IMR-90 (cell line): ENCODE measurements at regions not wholly inside any gene's neighbourhood (a gene's known extent, or its start where the extent isn't known, plus 50 kb on each side); places are given as distances from the start of the nearest gene placed in this dataset.

Source experiments
- ATAC-seq: fragments of 200-7000 bp; cut with Tn5 transposase; 2 replicates; pipeline ENCODE4 v1.9.1; 2020; ENCODE audit warnings: low read depth, mild to moderate bottlenecking, moderate library complexity
- BruUV-seq: library from RNA; stranded (reverse); fragments of 400-500 nt; replicated peaks from 2 replicates; lab custom pipeline; 2021; lab: Mats Ljungman, UMichigan
- CTCF ChIA-PET: fragments of 300-600 bp; formaldehyde crosslinking; extraction: SDS; loops from one replicate; lab custom pipeline; 2021; ENCODE audit warnings: antibody characterized with exemption; lab: Yijun Ruan, JAX
- POLR2A ChIA-PET: fragments of 300-600 bp; sonication (Branson Sonifier 250); formaldehyde crosslinking; loops from one replicate; lab custom pipeline; 2022; ENCODE audit warnings: antibody characterized with exemption; ENCODE audit not compliant: unreplicated experiment; lab: Charles Lee
- DNase-seq: peaks from one replicate; pipeline ENCODE4 v3.0.0; 2013
- H2AFZ ChIP-seq: replicated peaks from 2 replicates; pipeline ENCODE3; 2013; ENCODE audit warnings: low read length, mild to moderate bottlenecking; ENCODE audit not compliant: poor library complexity
- H2AK5ac ChIP-seq: 2 replicates; pipeline ENCODE4 v1.6.1; 2013; ENCODE audit warnings: low read depth, low read length, inconsistent platforms
- H2AK9ac ChIP-seq: replicated peaks from 2 replicates; pipeline ENCODE3; 2013; ENCODE audit warnings: mild to moderate bottlenecking, low read depth, low read length, moderate library complexity; ENCODE audit not compliant: poor library complexity
- H2BK120ac ChIP-seq: 2 replicates; pipeline ENCODE4 v1.6.1; 2013; ENCODE audit warnings: low read depth, low read length, inconsistent platforms
- H2BK15ac ChIP-seq: 3 replicates; pipeline ENCODE4 v1.6.1; 2013; ENCODE audit warnings: low read depth, low read length, inconsistent platforms
- H2BK20ac ChIP-seq: 2 replicates; pipeline ENCODE4 v1.6.1; 2013; ENCODE audit warnings: low read depth, mild to moderate bottlenecking, inconsistent platforms, low read length, moderate library complexity
- H2BK5ac ChIP-seq: 2 replicates; pipeline ENCODE4 v1.6.1; 2013; ENCODE audit warnings: mild to moderate bottlenecking, low read depth, low read length, inconsistent platforms; ENCODE audit not compliant: poor library complexity, severe bottlenecking
- H3K14ac ChIP-seq: replicated peaks from 2 replicates; pipeline ENCODE4 v1.6.1; 2013; ENCODE audit warnings: low read depth, low read length, inconsistent platforms
- H3K18ac ChIP-seq: 2 replicates; pipeline ENCODE4 v1.6.1; 2013; ENCODE audit warnings: low read depth, low read length, control low read depth
- H3K23ac ChIP-seq: 2 replicates; pipeline ENCODE4 v1.6.1; 2013; ENCODE audit warnings: low read depth, low read length, inconsistent platforms
- H3K27ac ChIP-seq: 2 replicates; pipeline ENCODE4 v1.5.1; 2013; ENCODE audit warnings: mild to moderate bottlenecking, control low read depth, low read length; ENCODE audit not compliant: insufficient read depth
- H3K27me3 ChIP-seq: 2 replicates; pipeline ENCODE4 v1.6.1; 2013; ENCODE audit warnings: low read length; ENCODE audit not compliant: control insufficient read depth, insufficient read depth
- H3K36me3 ChIP-seq: 2 replicates; pipeline ENCODE4 v1.6.1; 2013; ENCODE audit warnings: low read length, mixed read lengths; ENCODE audit not compliant: control insufficient read depth, insufficient read depth
- H3K4ac ChIP-seq: 2 replicates; pipeline ENCODE4 v1.6.1; 2013; ENCODE audit warnings: low read depth, low read length, inconsistent platforms
- H3K4me1 ChIP-seq: 2 replicates; pipeline ENCODE4 v1.6.1; 2013; ENCODE audit warnings: low read length, mixed read lengths; ENCODE audit not compliant: control insufficient read depth, insufficient read depth
- H3K4me2 ChIP-seq: 2 replicates; pipeline ENCODE4 v1.6.1; 2013; ENCODE audit warnings: low read depth, mild to moderate bottlenecking, control low read depth, low read length, moderate library complexity
- H3K4me3 ChIP-seq: 2 replicates; pipeline ENCODE4 v1.5.1; 2013; ENCODE audit warnings: low read depth, mild to moderate bottlenecking, control low read depth, low read length, moderate library complexity; ENCODE audit not compliant: insufficient read depth
- H3K56ac ChIP-seq: 2 replicates; pipeline ENCODE4 v1.6.1; 2013; ENCODE audit warnings: low read length, inconsistent platforms; ENCODE audit not compliant: insufficient read depth; ENCODE audit errors: extremely low read depth
- H3K79me1 ChIP-seq, 2 experiments: 2 replicates each; pipeline ENCODE4 v1.6.1; 2013; ENCODE audit warnings: low read length in 2 of 2, inconsistent platforms in 1 of 2, low read depth in 1 of 2
- H3K9ac ChIP-seq: 2 replicates; pipeline ENCODE4 v1.6.1; 2013; ENCODE audit warnings: low read depth, low read length, control low read depth
- H3K9me1 ChIP-seq: 2 replicates; pipeline ENCODE4 v1.6.1; 2013; ENCODE audit warnings: low read length, inconsistent platforms; ENCODE audit not compliant: insufficient read depth
- H3K9me3 ChIP-seq: 2 replicates; pipeline ENCODE4 v1.6.1; 2013; ENCODE audit warnings: low read length; ENCODE audit not compliant: control insufficient read depth, insufficient read depth
- H4K20me1 ChIP-seq: 2 replicates; pipeline ENCODE4 v1.6.1; 2013; ENCODE audit warnings: low read length, inconsistent platforms; ENCODE audit not compliant: insufficient read depth
- H4K5ac ChIP-seq: 2 replicates; pipeline ENCODE4 v1.6.1; 2013; ENCODE audit warnings: mild to moderate bottlenecking, low read depth, low read length, control low read depth
- H4K8ac ChIP-seq, 2 experiments: 2 replicates each; pipeline ENCODE4 v1.6.1; 2013; ENCODE audit warnings: low read depth in 2 of 2, low read length in 2 of 2, control low read depth in 1 of 2, inconsistent platforms in 1 of 2
- H4K91ac ChIP-seq: 2 replicates; pipeline ENCODE4 v1.6.1; 2013; ENCODE audit warnings: low read depth, low read length, inconsistent platforms; ENCODE audit not compliant: insufficient read depth
- BHLHE40 ChIP-seq: fragments of 150-350 bp; IDR thresholded peaks from 2 replicates; pipeline ENCODE4 v1.6.1; 2016; ENCODE audit warnings: mild to moderate bottlenecking, low read depth, low read length
- CEBPB ChIP-seq: IDR thresholded peaks from 2 replicates; pipeline ENCODE4 v1.6.1; 2012; ENCODE audit warnings: low read depth, low read length, improper control_type of control experiment
- CHD1 ChIP-seq: IDR thresholded peaks from 2 replicates; pipeline ENCODE4 v1.6.1; 2012; ENCODE audit warnings: low read depth, low read length, improper control_type of control experiment
- FOS ChIP-seq: fragments of 150-350 bp; IDR thresholded peaks from 2 replicates; pipeline ENCODE4 v1.6.1; 2016; ENCODE audit warnings: low read depth, low read length
- MAFK ChIP-seq: IDR thresholded peaks from 2 replicates; pipeline ENCODE4 v1.6.1; 2012; ENCODE audit warnings: low read depth, low read length, improper control_type of control experiment
- MAZ ChIP-seq: IDR thresholded peaks from 2 replicates; pipeline ENCODE4 v1.6.1; 2012; ENCODE audit warnings: low read depth, mild to moderate bottlenecking, low read length, improper control_type of control experiment, moderate library complexity, borderline replicate concordance
- MXI1 ChIP-seq: IDR thresholded peaks from 2 replicates; pipeline ENCODE4 v1.6.1; 2012; ENCODE audit warnings: low read depth, mild to moderate bottlenecking, low read length, moderate library complexity, borderline replicate concordance
- NFE2L2 ChIP-seq: fragments of 150-350 bp; IDR thresholded peaks from 2 replicates; pipeline ENCODE4 v1.6.1; 2016; ENCODE audit warnings: low read depth, mild to moderate bottlenecking, low read length
- POLR2A ChIP-seq: IDR thresholded peaks from 2 replicates; pipeline ENCODE4 v1.6.1; 2012; ENCODE audit warnings: mild to moderate bottlenecking, low read depth, low read length
- RAD21 ChIP-seq: IDR thresholded peaks from 2 replicates; pipeline ENCODE4 v1.6.1; 2012; ENCODE audit warnings: low read length, improper control_type of control experiment
- RCOR1 ChIP-seq: IDR thresholded peaks from 2 replicates; pipeline ENCODE4 v1.6.1; 2012; ENCODE audit warnings: mild to moderate bottlenecking, low read length, improper control_type of control experiment; ENCODE audit not compliant: insufficient replicate concordance
- RFX5 ChIP-seq: IDR thresholded peaks from 2 replicates; pipeline ENCODE4 v1.8.0; 2012; ENCODE audit warnings: low read depth, mild to moderate bottlenecking, low read length, moderate library complexity
- SMC3 ChIP-seq: fragments of 150-350 bp; IDR thresholded peaks from 2 replicates; pipeline ENCODE4 v1.6.1; 2016; ENCODE audit warnings: low read depth, mild to moderate bottlenecking, antibody characterized with exemption, low read length, moderate library complexity
- WGBS, 2 experiments: methylation state at CpG; one replicate each; pipeline versions ENCODE4 v1.1.5 to v1.1.7; 2013; ENCODE audit warnings: missing lambda C conversion rate in 2 of 2; ENCODE audit not compliant: insufficient read length in 1 of 2; ENCODE audit errors: extremely low coverage in 2 of 2; 5-methylcytosine and 5-hydroxymethylcytosine counted together
- dilution Hi-C: fragments of 300-500 bp; cut with HindIII; formaldehyde crosslinking; loops from one replicate; pipeline ENCODE4 v1.14.3; 2018; ENCODE audit warnings: low sequenced_read_pairs; ENCODE audit not compliant: unreplicated experiment
- in situ Hi-C: fragments of 300-500 bp; cut with MboI; formaldehyde crosslinking; loops from 3 replicates; pipeline ENCODE4 v1.14.3; 2019; ENCODE audit warnings: low sequenced_read_pairs, inconsistent platforms, mixed read lengths
- intact Hi-C: fragments of 100-400 bp; cut with micrococcal nuclease; formaldehyde crosslinking; loops from 2 replicates; pipeline ENCODE4 v1.10.0; 2022
- TF ChIP-seq, protein P1 (sequence below): fragments of 150-350 bp; IDR thresholded peaks from 2 replicates; pipeline ENCODE4 v1.6.1; 2016; ENCODE audit warnings: low read depth, mild to moderate bottlenecking, low read length, moderate library complexity, borderline replicate concordance
- TF ChIP-seq, protein P2 (sequence below): conservative IDR thresholded peaks from 2 replicates; pipeline ENCODE4 v1.5.1; 2012; ENCODE audit warnings: mild to moderate bottlenecking, low read depth, low read length, improper control_type of control experiment
- TF ChIP-seq, protein P3 (sequence below): fragments of 150-350 bp; IDR thresholded peaks from 2 replicates; pipeline ENCODE4 v1.6.1; 2017; ENCODE audit warnings: mild to moderate bottlenecking, antibody characterized with exemption, low read length, low read depth

DNA sequence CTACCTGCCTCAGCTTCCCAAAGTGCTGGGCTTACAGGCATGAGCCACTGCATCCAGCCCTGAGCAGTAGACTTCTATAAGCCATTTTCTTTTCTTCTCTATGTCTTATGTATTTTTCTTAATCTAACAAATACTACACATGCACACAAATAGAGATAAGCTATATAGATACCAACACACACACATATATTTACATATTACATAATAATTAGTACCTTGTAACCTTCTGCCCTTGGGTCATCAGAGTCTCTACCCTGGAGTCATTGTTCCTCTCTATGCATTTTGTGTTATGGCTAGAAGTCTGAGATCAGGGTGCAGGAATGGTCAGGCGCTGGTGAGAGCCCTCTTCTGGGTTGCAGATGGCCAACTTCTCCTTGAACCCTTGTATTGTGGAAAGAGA, 154.0 kb upstream of the PTPRG start:
- H3K4me3 ChIP-seq: no peak overlapping the region
- H3K18ac ChIP-seq: no peak overlapping the region
- H4K8ac ChIP-seq: no peak overlapping the region
- no peaks in the 10 kb centered on the region for H3K79me1 ChIP-seq
- no peak for DNase-seq
- no peak overlapping the region for H3K23ac ChIP-seq
- no peak for ATAC-seq
- intact Hi-C loops: no loop called here
- WGBS, 2 experiments: no CpG with 5 or more reads among the region's 1 CpG
- no peak overlapping the region for H3K14ac ChIP-seq
- no peaks in the 10 kb centered on the region for H3K36me3 ChIP-seq
- dilution Hi-C loops: no loop called here
- H3K27me3 ChIP-seq: no peaks in the 10 kb centered on the region
- no peaks in the 10 kb centered on the region for H3K9me3 ChIP-seq
- in situ Hi-C loops: no loop called here
- H3K4me1 ChIP-seq: no peaks in the 10 kb centered on the region
- H3K9me1 ChIP-seq: no peaks in the 10 kb centered on the region
- no peaks in the 10 kb centered on the region for H4K20me1 ChIP-seq
- BruUV-seq: no TSS peak
- ChIA-PET CTCF (no interaction called here), POLR2A (no interaction called here)
- TF ChIP-seq MAFK: no peak
- TF ChIP-seq POLR2A: no peak
- no peak for TF ChIP-seq MAZ
- no peak for TF ChIP-seq FOS
- no peak for TF ChIP-seq CEBPB
- no peak for TF ChIP-seq MXI1
- no peak for TF ChIP-seq NFE2L2
- no peak for TF ChIP-seq SMC3
- TF ChIP-seq RFX5: no peak
- TF ChIP-seq BHLHE40: no peak
- TF ChIP-seq, protein P1, sequence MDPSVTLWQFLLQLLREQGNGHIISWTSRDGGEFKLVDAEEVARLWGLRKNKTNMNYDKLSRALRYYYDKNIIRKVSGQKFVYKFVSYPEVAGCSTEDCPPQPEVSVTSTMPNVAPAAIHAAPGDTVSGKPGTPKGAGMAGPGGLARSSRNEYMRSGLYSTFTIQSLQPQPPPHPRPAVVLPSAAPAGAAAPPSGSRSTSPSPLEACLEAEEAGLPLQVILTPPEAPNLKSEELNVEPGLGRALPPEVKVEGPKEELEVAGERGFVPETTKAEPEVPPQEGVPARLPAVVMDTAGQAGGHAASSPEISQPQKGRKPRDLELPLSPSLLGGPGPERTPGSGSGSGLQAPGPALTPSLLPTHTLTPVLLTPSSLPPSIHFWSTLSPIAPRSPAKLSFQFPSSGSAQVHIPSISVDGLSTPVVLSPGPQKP: no peak
- no peak for TF ChIP-seq RAD21
- TF ChIP-seq, protein P2, sequence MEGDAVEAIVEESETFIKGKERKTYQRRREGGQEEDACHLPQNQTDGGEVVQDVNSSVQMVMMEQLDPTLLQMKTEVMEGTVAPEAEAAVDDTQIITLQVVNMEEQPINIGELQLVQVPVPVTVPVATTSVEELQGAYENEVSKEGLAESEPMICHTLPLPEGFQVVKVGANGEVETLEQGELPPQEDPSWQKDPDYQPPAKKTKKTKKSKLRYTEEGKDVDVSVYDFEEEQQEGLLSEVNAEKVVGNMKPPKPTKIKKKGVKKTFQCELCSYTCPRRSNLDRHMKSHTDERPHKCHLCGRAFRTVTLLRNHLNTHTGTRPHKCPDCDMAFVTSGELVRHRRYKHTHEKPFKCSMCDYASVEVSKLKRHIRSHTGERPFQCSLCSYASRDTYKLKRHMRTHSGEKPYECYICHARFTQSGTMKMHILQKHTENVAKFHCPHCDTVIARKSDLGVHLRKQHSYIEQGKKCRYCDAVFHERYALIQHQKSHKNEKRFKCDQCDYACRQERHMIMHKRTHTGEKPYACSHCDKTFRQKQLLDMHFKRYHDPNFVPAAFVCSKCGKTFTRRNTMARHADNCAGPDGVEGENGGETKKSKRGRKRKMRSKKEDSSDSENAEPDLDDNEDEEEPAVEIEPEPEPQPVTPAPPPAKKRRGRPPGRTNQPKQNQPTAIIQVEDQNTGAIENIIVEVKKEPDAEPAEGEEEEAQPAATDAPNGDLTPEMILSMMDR: no peak
- TF ChIP-seq CHD1: no peak
- TF ChIP-seq RCOR1: no peak
- TF ChIP-seq, protein P3, sequence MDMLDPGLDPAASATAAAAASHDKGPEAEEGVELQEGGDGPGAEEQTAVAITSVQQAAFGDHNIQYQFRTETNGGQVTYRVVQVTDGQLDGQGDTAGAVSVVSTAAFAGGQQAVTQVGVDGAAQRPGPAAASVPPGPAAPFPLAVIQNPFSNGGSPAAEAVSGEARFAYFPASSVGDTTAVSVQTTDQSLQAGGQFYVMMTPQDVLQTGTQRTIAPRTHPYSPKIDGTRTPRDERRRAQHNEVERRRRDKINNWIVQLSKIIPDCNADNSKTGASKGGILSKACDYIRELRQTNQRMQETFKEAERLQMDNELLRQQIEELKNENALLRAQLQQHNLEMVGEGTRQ: no peak
- no peak overlapping the region for H3K9ac ChIP-seq
- H2AK9ac ChIP-seq: no peak overlapping the region
- no peak overlapping the region for H4K5ac ChIP-seq
- no peak overlapping the region for H2BK20ac ChIP-seq
- no peak overlapping the region for H2AK5ac ChIP-seq
- no peak overlapping the region for H4K91ac ChIP-seq
- no peak overlapping the region for H3K27ac ChIP-seq
- no peak overlapping the region for H2BK120ac ChIP-seq
- H2BK5ac ChIP-seq: no peak overlapping the region
- H2BK15ac ChIP-seq: no peak overlapping the region
- no peak overlapping the region for H3K4me2 ChIP-seq
- H2AFZ ChIP-seq: no peak overlapping the region
- H3K56ac ChIP-seq: no peak overlapping the region
- H3K4ac ChIP-seq: no peak overlapping the region
